ENCODE measurements at regions not wholly inside any gene's neighbourhood (a gene's known extent, or its start where the extent isn't known, plus 50 kb on each side); places are given as distances from the start of the nearest gene placed in this dataset.

- no peak overlapping the region for H3K4me2 ChIP-seq (ENCODE audit: insufficient read depth, low read length)
- H3K9me3 ChIP-seq (replicated peaks; ENCODE audit: control insufficient read depth, insufficient read depth, low read length): peaks cover 2% of the 10 kb centered on the region
- no peaks in the 10 kb centered on the region for H3K9me1 ChIP-seq (replicated peaks; ENCODE audit: control insufficient read depth, extremely low read depth, insufficient read depth, low read length)
- POLR2A ChIA-PET: no interaction called here
- H3K4me1 ChIP-seq (ENCODE audit: control insufficient read depth, extremely low read depth, insufficient read depth, low read length): no peaks in the 10 kb centered on the region
- no peaks in the 10 kb centered on the region for H3K27me3 ChIP-seq (ENCODE audit: control insufficient read depth in 2 of 2, insufficient read depth in 2 of 2, low read length in 2 of 2)
- no peak overlapping the region for H3K27ac ChIP-seq (ENCODE audit: insufficient read depth, low read depth, low read length)
- intact Hi-C loops (cut with micrococcal nuclease) (no loop called here), dilution Hi-C loops (cut with MboI; ENCODE audit: extremely low pct_ligation_motif_present, low sequenced_read_pairs) (no loop called here)
- FAIRE-seq (no peak), DNase-seq (ENCODE audit: low read depth, low spot score) (no peak)
- no peak overlapping the region for H3K4me3 ChIP-seq (replicated peaks in 1 of 3; ENCODE audit: insufficient read depth in 1 of 3, low read depth in 1 of 3, low read length in 3 of 3)
- no peak overlapping the region for H2AFZ ChIP-seq (ENCODE audit: low read depth, low read length)
- no peaks in the 10 kb centered on the region for H3K79me2 ChIP-seq (ENCODE audit: control insufficient read depth, insufficient read depth, low read length)
- H4K20me1 ChIP-seq (replicated peaks; ENCODE audit: control insufficient read depth, extremely low read depth, insufficient read depth, low read length): no peaks in the 10 kb centered on the region
- H3K36me3 ChIP-seq (ENCODE audit: control insufficient read depth in 2 of 2, extremely low read depth in 1 of 2, insufficient read depth in 2 of 2, low read length in 2 of 2): no peaks in the 10 kb centered on the region
- no TSS peak for BruUV-seq (replicated peaks)
- no peak for TF ChIP-seq EZH2 (IDR thresholded peaks at IDR 0.05; ENCODE audit: borderline replicate concordance, low read depth, low read length, severe bottlenecking)
- TF ChIP-seq CTCF (IDR thresholded peaks at IDR 0.05; ENCODE audit: extremely low read depth in 1 of 2, insufficient read depth in 1 of 2, low read depth in 1 of 2, low read length in 2 of 2): no peak
- no peak for TF ChIP-seq MAX (IDR thresholded peaks at IDR 0.05; ENCODE audit: insufficient read depth, insufficient read length)
- TF ChIP-seq FOS (IDR thresholded peaks at IDR 0.05; ENCODE audit: borderline replicate concordance, insufficient read depth, low read length): no peak
- no peak for TF ChIP-seq POLR2A (IDR thresholded peaks at IDR 0.05; ENCODE audit: low read depth, low read length)
- H3K9ac ChIP-seq (replicated peaks; ENCODE audit: extremely low read depth, insufficient read depth, low read length): no peak overlapping the region
- CTCF ChIA-PET: no interaction called here
These were observed 1074.1 kb downstream of the JRKL start for GRCh38 chr11:97463891-97464290.

GRCh38 chr11:97471480-97471879 lies 1081.7 kb downstream of the JRKL start:
- Histone ChIP-seq H3K36me3 (ENCODE audit: control insufficient read depth in 2 of 2, extremely low read depth in 1 of 2, insufficient read depth in 2 of 2, low read length in 2 of 2) (no peaks in the 10 kb centered on the region), H3K9me3 (replicated peaks; ENCODE audit: control insufficient read depth, insufficient read depth, low read length) (no peaks in the 10 kb centered on the region), H4K20me1 (replicated peaks; ENCODE audit: control insufficient read depth, extremely low read depth, insufficient read depth, low read length) (no peaks in the 10 kb centered on the region), H3K27ac (ENCODE audit: insufficient read depth, low read depth, low read length) (no peak overlapping the region), H3K4me3 (replicated peaks in 1 of 3; ENCODE audit: insufficient read depth in 1 of 3, low read depth in 1 of 3, low read length in 3 of 3) (no peak overlapping the region), H2AFZ (ENCODE audit: low read depth, low read length) (no peak overlapping the region), H3K4me1 (ENCODE audit: control insufficient read depth, extremely low read depth, insufficient read depth, low read length) (no peaks in the 10 kb centered on the region), H3K9me1 (replicated peaks; ENCODE audit: control insufficient read depth, extremely low read depth, insufficient read depth, low read length) (no peaks in the 10 kb centered on the region), H3K27me3 (ENCODE audit: control insufficient read depth in 2 of 2, insufficient read depth in 2 of 2, low read length in 2 of 2) (no peaks in the 10 kb centered on the region), H3K4me2 (ENCODE audit: insufficient read depth, low read length) (no peak overlapping the region), H3K9ac (replicated peaks; ENCODE audit: extremely low read depth, insufficient read depth, low read length) (no peak overlapping the region), H3K79me2 (ENCODE audit: control insufficient read depth, insufficient read depth, low read length) (no peaks in the 10 kb centered on the region)
- BruUV-seq (replicated peaks): no TSS peak
- no peak for DNase-seq (ENCODE audit: low read depth, low spot score)
- dilution Hi-C loops (cut with MboI; ENCODE audit: extremely low pct_ligation_motif_present, low sequenced_read_pairs) (no loop called here), intact Hi-C loops (cut with micrococcal nuclease) (no loop called here)
- ChIA-PET CTCF (no interaction called here), POLR2A (no interaction called here)
- TF ChIP-seq MAX (IDR thresholded peaks at IDR 0.05; ENCODE audit: insufficient read depth, insufficient read length) (no peak), GATA2 (IDR thresholded peaks at IDR 0.05; ENCODE audit: insufficient read depth, insufficient read length, low read depth, low read length) (no peak), POLR2AphosphoS5 (IDR thresholded peaks at IDR 0.05; ENCODE audit: insufficient read depth, low read depth, low read length) (no peak), FOS (IDR thresholded peaks at IDR 0.05; ENCODE audit: borderline replicate concordance, insufficient read depth, low read length) (no peak), POLR2A (IDR thresholded peaks at IDR 0.05; ENCODE audit: low read depth, low read length) (no peak), CTCF (IDR thresholded peaks at IDR 0.05; ENCODE audit: extremely low read depth in 1 of 2, insufficient read depth in 1 of 2, low read depth in 1 of 2, low read length in 2 of 2) (no peak), JUN (IDR thresholded peaks at IDR 0.05; ENCODE audit: borderline replicate concordance, insufficient read depth, insufficient read length, low read depth) (no peak)
- FAIRE-seq: no peak

All from endothelial cell of umbilical vein (primary cell).